HepG2 (cell line): ENCODE measurements at regions not wholly inside any gene's neighbourhood (a gene's known extent, or its start where the extent isn't known, plus 50 kb on each side); places are given as distances from the start of the nearest gene placed in this dataset.

ENCODE experiments used
- ATAC-seq: fragments of 200-7000 bp; cut with Tn5 transposase; 3 replicates; pipeline ENCODE4 v1.9.1; 2020; ENCODE audit warnings: mild to moderate bottlenecking, moderate library complexity
- BruUV-seq: library from RNA; stranded (reverse); fragments of 400-500 nt; replicated peaks from 2 replicates; lab custom pipeline; 2021; lab: Mats Ljungman, UMichigan
- CTCF ChIA-PET: fragments of 300-600 bp; formaldehyde crosslinking; extraction: SDS; loops from one replicate; lab custom pipeline; 2021; ENCODE audit warnings: low total read pairs, inconsistent platforms, low intra/inter-chr PET ratio; lab: Yijun Ruan, JAX
- POLR2A ChIA-PET: fragments of 350-600 bp; sonication (Branson Sonifier 250); formaldehyde crosslinking; loops from one replicate; lab custom pipeline; 2020; ENCODE audit warnings: antibody characterized with exemption, inconsistent platforms; lab: Yijun Ruan, JAX
- DNase-seq: peaks from one replicate; pipeline ENCODE4 v3.0.0-alpha.2; 2015; ENCODE audit warnings: low spot score
- FAIRE-seq: peaks from 3 replicates; lab custom pipeline; 2011; peaks lifted over from hg19 to GRCh38; lab: Jason Lieb, UNC
- H2AFZ ChIP-seq: one replicate; pipeline ENCODE4 v1.6.1; 2011; ENCODE audit warnings: low read length, inconsistent platforms
- H3K27ac ChIP-seq: fragments of 300-600 bp; 3 replicates; pipeline ENCODE4 v1.8.0; 2011; ENCODE audit warnings: mixed run types, mild to moderate bottlenecking, mixed read lengths, low read length, inconsistent platforms; ENCODE audit not compliant: insufficient read depth; ENCODE audit errors: extremely low read length
- H3K27me3 ChIP-seq, 2 experiments: fragments of 200-600 bp in 1 of 2; 2 replicates in 1 of 2; 3 replicates in 1 of 2; pipeline versions ENCODE4 v1.6.0 to v1.8.0; 2011; ENCODE audit warnings: low read length in 2 of 2, mild to moderate bottlenecking in 2 of 2, moderate library complexity in 2 of 2, inconsistent platforms in 1 of 2; ENCODE audit not compliant: insufficient read depth in 2 of 2, control insufficient read depth in 1 of 2
- H3K36me3 ChIP-seq, 2 experiments: fragments of 200-600 bp in 1 of 2; replicated peaks in 1 of 2; 2 replicates in 1 of 2; 3 replicates in 1 of 2; pipeline versions ENCODE4 v1.5.1 to v1.8.0; 2011; ENCODE audit warnings: low read length in 2 of 2, inconsistent platforms in 1 of 2; ENCODE audit not compliant: insufficient read depth in 2 of 2, control insufficient read depth in 1 of 2
- H3K4me1 ChIP-seq: 2 replicates; pipeline ENCODE4 v1.5.1; 2012; ENCODE audit warnings: low read length, inconsistent platforms; ENCODE audit not compliant: insufficient read depth
- H3K4me2 ChIP-seq: 2 replicates; pipeline ENCODE4 v1.6.0; 2011; ENCODE audit warnings: low read depth, low read length, inconsistent platforms
- H3K4me3 ChIP-seq, 3 experiments: fragments of 200-600 bp in 1 of 3; sonication (generic), shearing (Covaris generic) in 1 of 3; replicated peaks in 1 of 3; 2 replicates each; pipeline ENCODE4 v1.5.1; 2011 to 2016; ENCODE audit warnings: low read length in 3 of 3, inconsistent platforms in 2 of 3, low read depth in 2 of 3, mild to moderate bottlenecking in 2 of 3, control low read depth in 1 of 3, mixed read lengths in 1 of 3; ENCODE audit not compliant: insufficient read depth in 1 of 3
- H3K79me2 ChIP-seq: one replicate; pipeline ENCODE4 v1.6.1; 2011; ENCODE audit warnings: low read length, inconsistent platforms; ENCODE audit not compliant: insufficient read depth
- H3K9ac ChIP-seq: 2 replicates; pipeline ENCODE4 v1.6.0; 2011; ENCODE audit warnings: mild to moderate bottlenecking, low read depth, low read length, inconsistent platforms; ENCODE audit not compliant: insufficient read depth
- H3K9me3 ChIP-seq: 2 replicates; pipeline ENCODE4 v1.5.1; 2012; ENCODE audit warnings: mild to moderate bottlenecking, low read length
- H4K20me1 ChIP-seq: 2 replicates; pipeline ENCODE4 v1.6.0; 2011; ENCODE audit warnings: inconsistent platforms, mild to moderate bottlenecking, low read length, moderate library complexity; ENCODE audit not compliant: insufficient read depth
- AKNA ChIP-seq: sonication (generic); formaldehyde crosslinking; IDR thresholded peaks from 2 replicates; pipeline ENCODE4 v1.4.0; 2020; ENCODE audit warnings: missing genetic modification reagents, borderline replicate concordance
- MAZ ChIP-seq, 2 experiments: sonication (generic) in 1 of 2; formaldehyde crosslinking in 1 of 2; IDR thresholded peaks; 2 replicates each; pipeline versions ENCODE4 v1.5.0 to v1.6.1; 2012 to 2020; ENCODE audit warnings: low read depth in 2 of 2, mild to moderate bottlenecking in 2 of 2, borderline replicate concordance in 1 of 2, improper control_type of control experiment in 1 of 2, low read length in 1 of 2, missing genetic modification reagents in 1 of 2, moderate library complexity in 1 of 2
- PHF20 ChIP-seq: sonication (generic); formaldehyde crosslinking; IDR thresholded peaks from 2 replicates; pipeline ENCODE4 v1.5.0; 2020; ENCODE audit warnings: mild to moderate bottlenecking, missing genetic modification reagents
- ZBTB4 ChIP-seq: sonication (generic); formaldehyde crosslinking; IDR thresholded peaks from 2 replicates; pipeline ENCODE4 v1.4.0; 2020; ENCODE audit warnings: missing genetic modification reagents, mild to moderate bottlenecking, borderline replicate concordance
- ZBTB49 ChIP-seq: sonication (generic); formaldehyde crosslinking; IDR thresholded peaks from 2 replicates; pipeline ENCODE4 v1.4.0; 2020; ENCODE audit warnings: missing genetic modification reagents, borderline replicate concordance
- WGBS: methylation state at CpG from one replicate; pipeline ENCODE4 v1.1.6; 2017; ENCODE audit warnings: low lambda C conversion rate; 5-methylcytosine and 5-hydroxymethylcytosine counted together
- in situ Hi-C: cut with HindIII; loops from 2 replicates; pipeline ENCODE4 v1.10.0; 2017; ENCODE audit warnings: low pct_unique_long_range_greater_than_20kb; ENCODE audit not compliant: extremely low pct_ligation_motif_present
- intact Hi-C: fragments of 100-400 bp; cut with micrococcal nuclease; formaldehyde crosslinking; loops from one replicate; pipeline ENCODE4 v1.10.0; 2022; ENCODE audit not compliant: unreplicated experiment

- TF ChIP-seq ZBTB4: no peak
- TF ChIP-seq AKNA: no peak
- TF ChIP-seq, all 625 proteins: peak for 0
Measured at GRCh38 chr5:54672871-54673270, 155.3 kb downstream of the SNX18 start (continued).

- no peaks in the 10 kb centered on the region; a peak in 1 of 5 replicates for H3K27me3 ChIP-seq
- FAIRE-seq (no peak), DNase-seq (no peak), ATAC-seq (no peak)
- H2AFZ ChIP-seq: no peak overlapping the region
- BruUV-seq: no TSS peak
- H3K4me2 ChIP-seq: no peak overlapping the region
- no peak overlapping the region for H3K27ac ChIP-seq
- in situ Hi-C loops (no loop called here), intact Hi-C loops (no loop called here)
- H4K20me1 ChIP-seq: no peaks in the 10 kb centered on the region
- H3K9me3 ChIP-seq: peaks cover 7% of the 10 kb centered on the region; the same call in 1 of the 2 replicates
- ChIA-PET CTCF (no interaction called here), POLR2A (no interaction called here)
- no peak for TF ChIP-seq MAZ (IDR thresholded peaks at IDR 0.05; ENCODE audit: borderline replicate concordance, low read depth, low read length)
- TF ChIP-seq MAZ (CRISPR knock-in tag; IDR thresholded peaks at IDR 0.05; ENCODE audit: low read depth): no peak
- no peak for TF ChIP-seq ZBTB49 (CRISPR knock-in tag)
- TF ChIP-seq PHF20: no peak
- no peak overlapping the region for H3K4me3 ChIP-seq
- H3K36me3 ChIP-seq: no peaks in the 10 kb centered on the region
- no peak overlapping the region for H3K9ac ChIP-seq
- 0% methylated on average over 2 of the region's 2 CpGs for WGBS
- H3K4me1 ChIP-seq: no peaks in the 10 kb centered on the region
- H3K79me2 ChIP-seq: no peaks in the 10 kb centered on the region
Measured at GRCh38 chr5:54671681-54672080, 154.1 kb downstream of the SNX18 start.
